Natural killer cell (primary cell): ENCODE measurements at regions not wholly inside any gene's neighbourhood (a gene's known extent, or its start where the extent isn't known, plus 50 kb on each side); places are given as distances from the start of the nearest gene placed in this dataset.

Source experiments
- ATAC-seq, 3 donors: fragments of 150-1000 bp in 2 of 3; fragments of 200-7000 bp in 1 of 3; cut with Tn5 transposase; 1 replicate in 1 of 3; 2 replicates in 2 of 3; pipeline ENCODE4 v1.10.0; 2021; ENCODE audit warnings: mild to moderate bottlenecking in 2 of 3, moderate library complexity in 2 of 3
- DNase-seq, 2 donors: peaks; one replicate each; pipeline versions ENCODE4 v3.0.0 to v3.0.0-alpha.2; 2013 to 2021; ENCODE audit warnings: mixed read lengths in 1 of 2
- H3K27ac ChIP-seq: one replicate; pipeline ENCODE4 v1.5.1; 2013; ENCODE audit warnings: mild to moderate bottlenecking, low read length
- H3K27me3 ChIP-seq: one replicate; pipeline ENCODE4 v1.6.1; 2013; ENCODE audit warnings: low read length; ENCODE audit not compliant: control insufficient read depth, insufficient read depth
- H3K36me3 ChIP-seq: one replicate; pipeline ENCODE4 v1.6.1; 2013; ENCODE audit warnings: low read length; ENCODE audit not compliant: control insufficient read depth, insufficient read depth
- H3K4me1 ChIP-seq: one replicate; pipeline ENCODE4 v1.6.1; 2013; ENCODE audit warnings: low read length; ENCODE audit not compliant: control insufficient read depth, insufficient read depth
- H3K4me3 ChIP-seq: one replicate; pipeline ENCODE4 v1.5.1; 2013; ENCODE audit warnings: low read length
- H3K9me3 ChIP-seq: one replicate; pipeline ENCODE4 v1.6.1; 2013; ENCODE audit warnings: low read length; ENCODE audit not compliant: control insufficient read depth, insufficient read depth
- H3K27ac Mint-ChIP-seq, 2 donors: one replicate each; pipeline ENCODE4 v1.8.0; 2022; ENCODE audit warnings: mild to moderate bottlenecking in 2 of 2, mixed read lengths in 2 of 2, moderate library complexity in 1 of 2
- H3K27me3 Mint-ChIP-seq, 2 donors: one replicate each; pipeline ENCODE4 v1.8.0; 2022; ENCODE audit warnings: low read depth in 2 of 2, mixed read lengths in 2 of 2
- H3K36me3 Mint-ChIP-seq: one replicate; pipeline ENCODE4 v1.8.0; 2022; ENCODE audit warnings: mixed read lengths
- H3K4me1 Mint-ChIP-seq, 2 donors: one replicate each; pipeline ENCODE4 v1.8.0; 2022; ENCODE audit warnings: mixed read lengths in 2 of 2
- H3K4me3 Mint-ChIP-seq: one replicate; pipeline ENCODE4 v1.8.0; 2022; ENCODE audit warnings: mild to moderate bottlenecking, moderate library complexity, mixed read lengths
- H3K9me3 Mint-ChIP-seq, 2 donors: one replicate each; pipeline ENCODE4 v1.8.0; 2022; ENCODE audit warnings: mixed read lengths in 2 of 2
- CTCF ChIP-seq: fragments of 200-600 bp; IDR thresholded peaks from one replicate; pipeline ENCODE4 v1.8.0; 2022; ENCODE audit warnings: antibody characterized with exemption
- WGBS: methylation state at CpG from one replicate; pipeline ENCODE4 v1.1.7; 2013; ENCODE audit warnings: missing lambda C conversion rate; ENCODE audit not compliant: insufficient coverage; 5-methylcytosine and 5-hydroxymethylcytosine counted together
- intact Hi-C: fragments of 100-400 bp; cut with micrococcal nuclease; formaldehyde crosslinking; loops from one replicate; pipeline ENCODE4 v1.14.2; 2022

GRCh38 chr3:63050548-63051177 lies 175.4 kb upstream of the CADPS start:
- H3K4me1 ChIP-seq: no peaks in the 10 kb centered on the region
- no peak overlapping the region for H3K4me3 ChIP-seq
- peaks cover 7 to 9% of the 10 kb centered on the region in 2 donors for H3K9me3 Mint-ChIP-seq
- no peaks in the 10 kb centered on the region for H3K36me3 Mint-ChIP-seq
- intact Hi-C loops: no loop called here
- H3K27ac Mint-ChIP-seq: no peak overlapping the region
- H3K4me1 Mint-ChIP-seq: no peaks in the 10 kb centered on the region
- H3K27me3 Mint-ChIP-seq: no peaks in the 10 kb centered on the region
- H3K27me3 ChIP-seq: no peaks in the 10 kb centered on the region
- H3K36me3 ChIP-seq: no peaks in the 10 kb centered on the region
- H3K9me3 ChIP-seq: no peaks in the 10 kb centered on the region
- WGBS: 85% methylated on average over 7 of the region's 8 CpGs
- ATAC-seq (no peak), DNase-seq (no peak)
- no peak for TF ChIP-seq CTCF
- no peak overlapping the region for H3K27ac ChIP-seq
- no peak overlapping the region for H3K4me3 Mint-ChIP-seq

- no peaks in the 10 kb centered on the region for H3K9me3 ChIP-seq
- intact Hi-C loops: no loop called here
- Mint-ChIP-seq H3K4me3 (no peak overlapping the region), H3K27ac (no peak overlapping the region), H3K4me1 (no peaks in the 10 kb centered on the region), H3K27me3 (no peaks in the 10 kb centered on the region), H3K9me3 (peaks cover 7 to 9% of the 10 kb centered on the region in 2 donors), H3K36me3 (no peaks in the 10 kb centered on the region)
- 61% methylated on average over 5 of the region's 5 CpGs for WGBS
- H3K27me3 ChIP-seq: no peaks in the 10 kb centered on the region
- ATAC-seq: no peak
- TF ChIP-seq CTCF: no peak
- no peak for DNase-seq
- no peak overlapping the region for H3K27ac ChIP-seq
- no peak overlapping the region for H3K4me3 ChIP-seq
- H3K4me1 ChIP-seq: no peaks in the 10 kb centered on the region
- H3K36me3 ChIP-seq: no peaks in the 10 kb centered on the region
Measured at GRCh38 chr3:63051920-63052319, 176.7 kb upstream of the CADPS start.

- ATAC-seq: no peak
- no peaks in the 10 kb centered on the region for H3K36me3 ChIP-seq
- no peaks in the 10 kb centered on the region for H3K4me1 Mint-ChIP-seq
Measured at GRCh38 chr3:63056932-63057331, 181.7 kb upstream of the CADPS start.

More at GRCh38 chr3:63056932-63057331, 181.7 kb upstream of the CADPS start:
- Mint-ChIP-seq H3K4me3 (no peak overlapping the region), H3K27me3 (no peaks in the 10 kb centered on the region), H3K27ac (no peak overlapping the region), H3K9me3 (peaks cover 9 to 12% of the 10 kb centered on the region in 2 donors), H3K36me3 (no peaks in the 10 kb centered on the region)
- H3K4me1 ChIP-seq: no peaks in the 10 kb centered on the region
- H3K27ac ChIP-seq: no peak overlapping the region
- H3K9me3 ChIP-seq: no peaks in the 10 kb centered on the region
- H3K4me3 ChIP-seq: no peak overlapping the region
- intact Hi-C loops: no loop called here
- TF ChIP-seq CTCF: no peak
- no peak for DNase-seq
- H3K27me3 ChIP-seq: no peaks in the 10 kb centered on the region
- WGBS: 54% methylated on average over 1 of the region's 1 CpG
